ENCODE measurements at regions not wholly inside any gene's neighbourhood (a gene's known extent, or its start where the extent isn't known, plus 50 kb on each side); places are given as distances from the start of the nearest gene placed in this dataset.
"Not testable (repeated sequence)": the region's sequence is repeated elsewhere in the genome, so short reads cannot be mapped to it uniquely, and the experiment has no call there.

DNA sequence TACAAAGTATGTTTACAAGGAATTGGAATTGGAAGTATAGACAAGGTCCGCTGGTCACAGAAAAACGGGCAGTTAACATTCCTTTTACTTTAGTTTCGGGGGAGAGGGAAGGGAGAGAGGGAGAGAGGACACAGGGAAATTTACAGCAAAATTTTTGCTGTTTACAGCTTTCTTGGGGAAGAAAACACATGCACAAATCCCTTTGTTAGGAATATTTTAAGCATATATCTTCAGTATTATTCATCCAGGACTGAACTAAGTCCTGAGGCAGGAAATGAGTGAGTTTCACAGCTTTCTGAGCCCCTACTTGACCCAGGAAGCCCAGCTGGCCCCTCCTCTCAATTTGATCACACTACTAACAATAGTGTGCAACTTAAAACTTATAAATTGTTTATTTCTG lies 113.4 kb upstream of the VANGL1 start:
- TF ChIP-seq POLR2A (IDR thresholded peaks at IDR 0.05) = not testable (repeated sequence)
- TF ChIP-seq, protein P1, sequence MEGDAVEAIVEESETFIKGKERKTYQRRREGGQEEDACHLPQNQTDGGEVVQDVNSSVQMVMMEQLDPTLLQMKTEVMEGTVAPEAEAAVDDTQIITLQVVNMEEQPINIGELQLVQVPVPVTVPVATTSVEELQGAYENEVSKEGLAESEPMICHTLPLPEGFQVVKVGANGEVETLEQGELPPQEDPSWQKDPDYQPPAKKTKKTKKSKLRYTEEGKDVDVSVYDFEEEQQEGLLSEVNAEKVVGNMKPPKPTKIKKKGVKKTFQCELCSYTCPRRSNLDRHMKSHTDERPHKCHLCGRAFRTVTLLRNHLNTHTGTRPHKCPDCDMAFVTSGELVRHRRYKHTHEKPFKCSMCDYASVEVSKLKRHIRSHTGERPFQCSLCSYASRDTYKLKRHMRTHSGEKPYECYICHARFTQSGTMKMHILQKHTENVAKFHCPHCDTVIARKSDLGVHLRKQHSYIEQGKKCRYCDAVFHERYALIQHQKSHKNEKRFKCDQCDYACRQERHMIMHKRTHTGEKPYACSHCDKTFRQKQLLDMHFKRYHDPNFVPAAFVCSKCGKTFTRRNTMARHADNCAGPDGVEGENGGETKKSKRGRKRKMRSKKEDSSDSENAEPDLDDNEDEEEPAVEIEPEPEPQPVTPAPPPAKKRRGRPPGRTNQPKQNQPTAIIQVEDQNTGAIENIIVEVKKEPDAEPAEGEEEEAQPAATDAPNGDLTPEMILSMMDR (IDR thresholded peaks at IDR 0.05) = not testable (repeated sequence)

Data from esophagus squamous epithelium (tissue), 4 donors.